GM12892 (cell line): ENCODE measurements at regions not wholly inside any gene's neighbourhood (a gene's known extent, or its start where the extent isn't known, plus 50 kb on each side); places are given as distances from the start of the nearest gene placed in this dataset.
"Not testable (repeated sequence)": the region's sequence is repeated elsewhere in the genome, so short reads cannot be mapped to it uniquely, and the experiment has no call there.

Experiments
- DNase-seq: peaks from one replicate; pipeline ENCODE4 v3.0.0; 2011; ENCODE audit not compliant: insufficient read length
- FAIRE-seq: peaks from 2 replicates; lab custom pipeline; 2011; peaks lifted over from hg19 to GRCh38; lab: Jason Lieb, UNC
- POLR2A ChIP-seq: IDR thresholded peaks from 2 replicates; pipeline ENCODE4 v1.6.1; 2011; ENCODE audit warnings: low read depth, low read length, control low read depth
- POLR2AphosphoS5 ChIP-seq: IDR thresholded peaks from 2 replicates; pipeline ENCODE4 v1.6.1; 2011; ENCODE audit warnings: low read depth, low read length, control low read depth
- TAF1 ChIP-seq: IDR thresholded peaks from 2 replicates; pipeline ENCODE4 v1.6.1; 2011; ENCODE audit warnings: low read depth, mild to moderate bottlenecking, control low read depth, low read length, borderline replicate concordance

DNA sequence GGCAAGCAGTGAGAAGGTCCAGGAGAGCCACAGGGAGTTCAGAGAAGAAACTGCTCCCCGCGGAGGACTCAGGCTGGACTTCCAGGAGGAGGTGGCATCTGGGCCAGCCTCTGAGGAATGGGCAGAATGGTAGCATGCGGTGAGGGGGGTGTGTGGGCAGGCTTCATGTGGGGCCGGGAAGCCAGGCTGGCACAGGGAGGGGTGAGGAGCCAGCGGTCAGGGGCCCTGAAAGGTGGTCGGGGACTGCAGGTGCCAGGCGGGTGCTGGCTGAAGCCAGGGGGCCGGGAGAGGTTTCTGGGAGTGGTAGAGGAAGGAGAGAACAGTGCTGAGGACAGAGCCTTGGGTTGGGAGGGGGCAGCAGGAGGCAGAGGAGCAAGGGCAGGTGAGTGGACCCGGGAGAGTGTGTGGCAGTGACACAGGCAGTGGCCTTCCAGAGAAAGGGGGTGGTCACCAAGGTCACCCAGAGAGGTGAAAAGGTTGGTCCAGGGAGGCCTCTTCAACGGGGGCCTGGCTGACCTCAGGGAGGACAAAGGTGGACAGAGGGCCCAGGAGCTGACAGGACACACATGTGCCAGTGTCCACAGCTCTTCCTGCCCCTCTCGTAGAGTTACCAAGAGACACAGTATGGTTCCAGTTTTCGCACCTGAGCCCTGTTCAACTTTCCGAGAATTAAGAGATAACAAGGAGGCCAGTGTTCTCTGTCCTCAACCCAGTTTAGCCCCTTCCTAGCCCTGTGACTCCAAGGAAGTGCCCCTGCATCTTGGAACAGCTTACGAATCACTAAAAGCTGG lies 101.2 kb upstream of the ASB18 start:
- TF ChIP-seq POLR2A, result no peak
- TF ChIP-seq POLR2AphosphoS5, result no peak
- TF ChIP-seq TAF1, result no peak
- no peak for DNase-seq

DNA sequence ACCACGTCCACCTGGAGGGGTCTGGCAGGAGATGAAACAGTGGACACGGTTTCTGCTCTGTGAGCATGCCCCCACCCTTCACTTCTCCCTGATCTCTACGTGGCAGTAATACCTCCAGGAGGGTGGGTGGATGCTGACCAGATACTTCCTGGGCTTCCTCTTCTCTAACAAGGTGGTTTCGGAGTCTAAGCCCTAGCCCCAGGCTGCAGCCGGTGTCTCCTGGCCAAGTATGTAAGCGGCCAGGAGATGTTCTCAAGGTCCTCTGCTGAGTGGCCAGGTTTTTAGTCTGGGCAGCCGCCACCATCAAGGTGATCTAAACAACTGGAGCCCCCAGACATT lies 101.8 kb upstream of the ASB18 start:
- FAIRE-seq, result no peak

More for the DNA sequence above, 101.2 kb upstream of the ASB18 start:
- no peak for FAIRE-seq

DNA sequence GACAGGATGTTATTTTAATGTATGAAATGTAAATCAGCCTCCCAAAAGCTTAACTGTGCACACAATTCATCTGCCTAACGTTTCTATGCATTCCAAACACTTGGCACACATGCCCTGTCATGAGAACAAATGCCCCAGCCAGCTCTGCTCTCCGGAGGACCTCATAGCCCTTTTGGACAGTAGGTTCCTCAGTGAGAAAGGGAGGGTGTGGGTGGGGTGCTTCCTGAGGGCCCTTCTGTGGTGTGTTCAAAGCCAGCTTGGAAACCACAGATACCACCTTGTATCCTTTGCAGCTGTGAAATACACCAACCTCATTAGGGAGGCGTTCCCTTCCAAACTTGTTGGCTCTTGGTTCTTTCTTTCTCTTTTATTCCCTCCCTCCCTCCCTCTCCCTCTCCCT lies 102.2 kb upstream of the ASB18 start:
- DNase-seq, result no peak
- no peak for TF ChIP-seq POLR2A
- no peak for TF ChIP-seq TAF1
- no peak for TF ChIP-seq POLR2AphosphoS5
- FAIRE-seq, result no peak

More for the DNA sequence above, 101.8 kb upstream of the ASB18 start:
- no peak for DNase-seq
- TF ChIP-seq TAF1, result no peak
- no peak for TF ChIP-seq POLR2AphosphoS5
- no peak for TF ChIP-seq POLR2A

DNA sequence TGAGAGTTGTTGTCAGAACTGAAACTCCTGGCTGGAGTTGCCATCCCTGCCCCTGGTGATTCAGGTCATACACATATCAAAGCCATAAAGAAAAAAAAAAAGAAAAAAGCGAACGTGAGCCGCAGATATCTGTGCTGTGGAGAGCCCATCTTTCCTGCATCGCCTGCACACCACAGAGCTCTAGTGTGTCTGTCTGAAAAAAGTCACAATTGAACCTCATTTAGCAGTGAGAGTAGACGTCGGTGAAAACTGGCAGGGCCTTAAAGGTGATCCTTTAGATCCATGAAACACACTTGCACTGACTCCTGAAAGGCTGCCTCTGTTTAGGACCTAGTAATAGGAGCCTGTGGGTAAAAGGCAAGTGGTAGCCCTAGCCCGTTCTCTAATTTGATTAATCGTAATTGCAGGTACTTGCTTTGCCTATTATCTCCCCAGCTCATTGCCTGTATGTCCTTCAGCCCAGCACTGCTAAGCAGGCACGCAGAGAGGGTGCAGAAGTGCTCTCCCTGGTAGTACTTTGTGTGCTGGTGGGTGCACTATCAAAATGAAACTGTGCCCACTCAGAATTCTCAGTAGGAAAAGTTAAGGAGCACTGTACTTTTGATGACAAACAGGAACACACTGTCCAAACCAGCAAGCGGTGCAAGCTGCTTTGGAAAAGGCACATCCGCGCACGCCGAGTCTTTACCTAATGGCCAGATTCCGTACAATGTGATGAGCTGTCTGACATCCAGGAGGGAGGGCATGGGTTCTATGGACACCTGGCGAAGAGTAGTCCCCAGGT lies 103.5 kb upstream of the ASB18 start:
- FAIRE-seq, result no peak
- no peak for DNase-seq
- TF ChIP-seq TAF1 (no peak), POLR2AphosphoS5 (no peak), POLR2A (no peak)

DNA sequence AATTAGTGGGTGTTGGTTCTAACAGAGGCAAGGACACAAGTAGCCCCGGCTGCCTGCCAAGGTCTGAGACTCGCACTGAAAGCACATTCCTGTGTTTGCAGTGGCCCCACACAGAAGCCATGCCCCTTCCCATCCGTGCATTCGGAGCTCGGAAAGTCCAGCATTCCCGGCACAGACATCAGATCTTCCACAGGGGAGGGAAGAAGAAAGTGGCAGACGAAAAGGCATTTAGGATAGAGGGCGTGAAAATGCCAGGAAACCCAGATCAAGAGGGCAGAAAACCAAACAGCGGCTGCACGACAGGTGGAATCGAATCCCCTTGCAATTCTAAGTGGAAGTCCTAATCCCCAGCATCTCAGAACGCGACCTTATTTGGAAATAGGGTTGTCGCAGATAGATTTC lies 105.5 kb upstream of the ASB18 start:
- FAIRE-seq, result no peak
- no peak for TF ChIP-seq POLR2AphosphoS5
- no peak for TF ChIP-seq POLR2A
- TF ChIP-seq TAF1, result no peak
- no peak for DNase-seq

DNA sequence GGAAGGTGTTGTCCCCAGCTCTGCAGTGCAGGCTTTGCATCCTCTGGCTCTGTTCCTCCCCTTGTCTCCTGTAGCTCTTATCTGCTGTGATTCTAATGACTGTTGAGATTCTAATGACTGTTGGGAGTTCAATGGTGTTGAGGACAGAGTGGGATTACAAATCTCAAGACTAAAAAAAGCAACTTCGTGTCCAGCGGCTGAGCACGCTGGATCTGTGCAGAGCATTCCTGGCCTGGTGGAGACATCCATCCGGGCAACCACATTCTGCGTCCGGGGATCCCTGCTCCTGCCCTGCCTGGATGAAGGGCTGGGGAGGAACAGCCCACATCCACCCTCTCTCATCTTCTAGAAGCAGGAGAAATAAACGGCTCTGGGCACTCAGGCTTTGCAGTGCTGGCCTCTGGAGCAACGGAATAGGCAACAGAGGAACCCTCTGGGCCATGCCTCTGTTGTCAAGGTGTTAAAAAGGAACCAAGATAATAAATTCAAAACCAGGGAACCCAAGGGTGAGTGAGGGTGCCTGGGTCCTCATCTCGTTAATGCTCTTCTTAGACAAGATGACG lies 106.7 kb upstream of the ASB18 start:
- DNase-seq (no peak), FAIRE-seq (no peak)
- TF ChIP-seq TAF1, result no peak
- no peak for TF ChIP-seq POLR2A

DNA sequence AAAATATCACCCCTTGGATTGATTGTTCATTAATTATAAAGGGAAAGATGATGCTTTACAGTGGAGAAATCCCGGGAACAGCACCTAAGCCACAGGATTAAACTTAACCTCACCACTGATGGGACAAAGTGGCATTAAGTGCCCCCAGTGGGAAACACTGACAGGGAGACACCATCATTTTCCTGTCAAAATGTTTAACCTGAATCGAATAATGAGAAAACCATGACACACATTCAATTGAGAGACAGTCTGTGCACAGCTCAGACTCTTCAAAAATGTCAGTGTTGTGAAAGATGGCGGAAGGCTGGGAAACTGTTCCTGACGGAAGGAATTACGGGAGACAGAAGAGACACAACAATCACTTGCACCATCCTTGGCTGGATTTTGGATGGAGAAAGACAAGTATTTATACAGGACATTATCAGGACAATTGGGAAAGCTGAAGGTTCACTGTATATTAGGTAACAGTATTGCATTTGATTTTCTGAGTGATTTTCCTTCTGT lies 111.8 kb upstream of the ASB18 start:
- DNase-seq, result no peak
- FAIRE-seq, result no peak
- TF ChIP-seq TAF1 (no peak), POLR2AphosphoS5 (no peak), POLR2A (no peak)

DNA sequence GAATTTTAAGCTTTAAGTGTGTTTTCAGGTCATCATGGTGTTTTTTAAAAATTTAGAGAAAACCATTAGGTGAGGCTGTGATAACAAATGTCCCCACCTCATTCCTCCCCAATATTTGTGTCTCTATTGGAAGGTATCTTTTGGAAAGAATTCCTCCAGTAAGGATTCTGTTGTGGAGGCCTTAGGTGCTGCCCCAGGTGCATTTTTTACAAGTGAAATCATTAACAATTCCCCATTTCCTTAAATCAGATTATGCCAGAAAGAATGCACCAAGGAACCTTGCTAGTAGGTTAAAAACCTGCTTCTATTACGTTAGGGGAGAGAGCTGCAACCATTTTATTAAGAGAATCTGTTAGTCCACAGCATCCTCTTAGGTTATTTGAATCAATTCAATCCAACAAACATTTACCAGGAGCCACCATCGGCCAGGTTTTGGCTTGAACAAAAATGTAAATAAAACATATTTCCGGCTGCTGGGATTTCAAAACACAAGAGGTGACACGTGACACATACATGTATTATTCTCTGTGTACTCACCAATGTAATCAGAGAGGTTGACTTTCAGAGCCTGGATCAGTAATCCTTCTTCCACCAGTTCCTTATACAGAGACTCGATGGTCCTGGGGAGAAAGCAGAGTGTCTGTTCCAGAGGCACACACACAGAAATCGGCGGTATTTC lies 112.5 kb upstream of the ASB18 start:
- TF ChIP-seq POLR2AphosphoS5 (no peak), POLR2A (no peak), TAF1 (no peak)
- DNase-seq (no peak), FAIRE-seq (no peak)

DNA sequence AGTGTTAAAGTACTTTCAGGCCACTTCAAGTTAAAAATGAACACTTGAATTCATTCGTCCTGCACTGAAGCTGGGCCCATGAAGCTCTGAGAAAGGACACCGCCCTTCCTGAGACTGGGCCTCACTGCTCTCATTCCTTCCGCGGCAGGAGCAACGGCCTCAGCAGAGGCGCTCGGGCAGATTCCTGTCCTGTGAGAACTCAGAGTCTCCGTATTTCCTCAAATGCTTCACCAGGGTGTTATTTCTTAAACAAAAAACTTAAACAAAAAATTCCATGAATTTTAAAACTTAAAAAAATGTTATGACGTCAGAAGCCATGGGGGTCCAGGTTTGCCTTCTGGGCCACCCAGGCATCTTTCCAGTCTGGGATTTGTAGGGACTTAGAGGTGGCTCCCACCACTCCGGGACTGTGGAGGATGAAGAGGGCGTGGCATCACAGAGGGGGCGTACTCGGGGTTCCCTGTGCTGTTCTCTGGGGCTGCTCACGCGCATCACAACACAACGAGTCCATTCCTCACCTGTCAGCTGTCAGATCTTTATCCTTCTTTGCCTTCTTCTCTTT lies 115.9 kb upstream of the ASB18 start:
- DNase-seq (no peak), FAIRE-seq (no peak)
- TF ChIP-seq POLR2A (no peak), POLR2AphosphoS5 (no peak), TAF1 (no peak)

DNA sequence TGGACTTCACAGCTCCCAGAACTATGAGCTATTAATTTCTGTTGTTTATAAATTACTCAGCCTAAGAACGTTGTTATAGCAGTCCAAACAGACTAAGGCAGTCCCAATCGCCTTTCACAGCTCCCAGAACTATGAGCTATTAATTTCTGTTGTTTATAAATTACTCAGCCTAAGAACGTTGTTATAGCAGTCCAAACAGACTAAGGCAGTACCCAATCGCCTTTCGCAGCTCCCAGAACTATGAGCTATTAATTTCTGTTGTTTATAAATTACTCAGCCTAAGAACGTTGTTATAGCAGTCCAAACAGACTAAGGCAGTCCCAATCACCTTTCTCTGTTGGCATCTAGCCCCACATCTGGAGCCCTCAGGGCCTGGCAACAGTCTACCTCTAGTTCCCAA lies 117.0 kb upstream of the ASB18 start:
- DNase-seq, FAIRE-seq: not testable (repeated sequence)

DNA sequence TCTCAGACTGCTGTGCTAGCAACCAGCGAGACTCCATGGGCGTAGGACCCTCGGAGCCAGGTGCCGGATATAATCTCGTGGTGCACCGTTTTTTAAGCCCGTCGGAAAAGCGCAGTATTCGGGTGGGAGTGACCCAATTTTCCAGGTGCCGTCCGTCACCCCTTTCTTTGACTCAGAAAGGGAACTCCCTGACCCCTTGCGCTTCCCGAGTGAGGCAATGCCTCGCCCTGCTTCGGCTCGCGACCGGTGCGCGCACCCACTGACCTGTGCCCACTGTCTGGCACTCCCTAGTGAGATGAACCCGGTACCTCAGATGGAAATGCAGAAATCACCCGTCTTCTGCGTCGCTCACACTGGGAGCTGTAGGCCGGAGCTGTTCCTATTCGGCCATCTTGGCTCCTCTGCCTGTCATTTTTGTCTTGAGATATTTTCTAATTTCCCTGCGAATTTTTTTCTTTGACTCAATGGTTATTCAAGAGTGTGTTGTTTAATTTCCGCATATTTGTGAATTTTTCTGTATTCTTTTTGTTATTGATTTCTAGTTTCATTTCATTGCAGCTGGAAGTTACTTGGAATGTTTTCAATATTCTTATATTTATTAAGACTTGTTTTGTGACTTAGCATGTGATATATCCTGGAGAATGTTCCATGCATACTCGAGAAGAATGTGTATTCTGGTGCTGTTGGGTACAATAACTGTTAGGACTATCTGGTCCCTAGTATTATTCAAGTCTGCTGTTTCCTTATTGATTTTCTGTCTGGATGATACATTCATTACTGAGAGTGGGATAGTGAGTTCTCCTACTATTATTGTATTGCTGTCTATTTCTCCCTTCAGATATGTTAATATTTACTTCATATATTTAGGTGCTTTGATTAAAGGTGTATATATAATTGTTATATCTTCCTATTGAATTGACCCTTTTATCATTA lies 125.3 kb upstream of the ASB18 start:
- not testable (repeated sequence) for DNase-seq, FAIRE-seq
